Mammary epithelial cell (primary cell): ENCODE measurements at regions not wholly inside any gene's neighbourhood (a gene's known extent, or its start where the extent isn't known, plus 50 kb on each side); places are given as distances from the start of the nearest gene placed in this dataset.

Experiments
- EZH2 ChIP-seq: IDR thresholded peaks from 2 replicates; pipeline ENCODE4 v1.6.1; 2012; ENCODE audit warnings: low read length, inconsistent platforms, borderline replicate concordance
- TF ChIP-seq, protein P1 (sequence below), 2 donors: IDR thresholded peaks in 1 of 2; conservative IDR thresholded peaks in 1 of 2; 2 replicates each; pipeline ENCODE4 v1.5.1; 2011 to 2012; ENCODE audit warnings: inconsistent platforms in 2 of 2, low read length in 2 of 2, mild to moderate bottlenecking in 2 of 2, control low read depth in 1 of 2, low read depth in 1 of 2; ENCODE audit not compliant: insufficient read depth in 1 of 2; ENCODE audit errors: extremely low read depth in 1 of 2

- TF ChIP-seq, protein P1, sequence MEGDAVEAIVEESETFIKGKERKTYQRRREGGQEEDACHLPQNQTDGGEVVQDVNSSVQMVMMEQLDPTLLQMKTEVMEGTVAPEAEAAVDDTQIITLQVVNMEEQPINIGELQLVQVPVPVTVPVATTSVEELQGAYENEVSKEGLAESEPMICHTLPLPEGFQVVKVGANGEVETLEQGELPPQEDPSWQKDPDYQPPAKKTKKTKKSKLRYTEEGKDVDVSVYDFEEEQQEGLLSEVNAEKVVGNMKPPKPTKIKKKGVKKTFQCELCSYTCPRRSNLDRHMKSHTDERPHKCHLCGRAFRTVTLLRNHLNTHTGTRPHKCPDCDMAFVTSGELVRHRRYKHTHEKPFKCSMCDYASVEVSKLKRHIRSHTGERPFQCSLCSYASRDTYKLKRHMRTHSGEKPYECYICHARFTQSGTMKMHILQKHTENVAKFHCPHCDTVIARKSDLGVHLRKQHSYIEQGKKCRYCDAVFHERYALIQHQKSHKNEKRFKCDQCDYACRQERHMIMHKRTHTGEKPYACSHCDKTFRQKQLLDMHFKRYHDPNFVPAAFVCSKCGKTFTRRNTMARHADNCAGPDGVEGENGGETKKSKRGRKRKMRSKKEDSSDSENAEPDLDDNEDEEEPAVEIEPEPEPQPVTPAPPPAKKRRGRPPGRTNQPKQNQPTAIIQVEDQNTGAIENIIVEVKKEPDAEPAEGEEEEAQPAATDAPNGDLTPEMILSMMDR (conservative IDR thresholded peaks at IDR 0.05 in 1 of 2, IDR thresholded peaks at IDR 0.05 in 1 of 2; ENCODE audit: extremely low read depth in 1 of 2, insufficient read depth in 1 of 2, low read depth in 1 of 2, low read length in 2 of 2), result no peak
- TF ChIP-seq EZH2, result no peak
Observed at GRCh38 chr2:196372276-196372809, 201.0 kb upstream of the STK17B start.
